ENCODE measurements at regions not wholly inside any gene's neighbourhood (a gene's known extent, or its start where the extent isn't known, plus 50 kb on each side); places are given as distances from the start of the nearest gene placed in this dataset.

DNA sequence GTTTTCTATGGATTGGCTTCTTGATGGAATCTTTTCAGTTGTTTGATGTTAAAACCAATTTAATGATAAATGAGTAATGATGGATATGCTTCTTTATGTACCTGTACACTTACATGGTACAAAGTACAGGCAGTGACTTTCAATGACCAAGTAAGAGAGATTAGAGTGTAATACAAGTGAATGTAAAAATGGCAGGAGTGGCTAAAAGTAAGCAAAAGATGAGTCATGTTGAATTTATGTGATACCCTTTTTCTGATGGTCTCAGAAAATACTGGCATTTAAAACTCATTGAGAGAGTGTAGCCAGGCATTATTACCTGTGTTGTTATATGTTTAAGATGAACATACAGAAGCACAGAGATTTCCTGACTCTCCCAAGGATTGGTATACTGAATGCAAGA is 97.1 kb downstream of the GPR85 start:
- TF ChIP-seq, protein P1, sequence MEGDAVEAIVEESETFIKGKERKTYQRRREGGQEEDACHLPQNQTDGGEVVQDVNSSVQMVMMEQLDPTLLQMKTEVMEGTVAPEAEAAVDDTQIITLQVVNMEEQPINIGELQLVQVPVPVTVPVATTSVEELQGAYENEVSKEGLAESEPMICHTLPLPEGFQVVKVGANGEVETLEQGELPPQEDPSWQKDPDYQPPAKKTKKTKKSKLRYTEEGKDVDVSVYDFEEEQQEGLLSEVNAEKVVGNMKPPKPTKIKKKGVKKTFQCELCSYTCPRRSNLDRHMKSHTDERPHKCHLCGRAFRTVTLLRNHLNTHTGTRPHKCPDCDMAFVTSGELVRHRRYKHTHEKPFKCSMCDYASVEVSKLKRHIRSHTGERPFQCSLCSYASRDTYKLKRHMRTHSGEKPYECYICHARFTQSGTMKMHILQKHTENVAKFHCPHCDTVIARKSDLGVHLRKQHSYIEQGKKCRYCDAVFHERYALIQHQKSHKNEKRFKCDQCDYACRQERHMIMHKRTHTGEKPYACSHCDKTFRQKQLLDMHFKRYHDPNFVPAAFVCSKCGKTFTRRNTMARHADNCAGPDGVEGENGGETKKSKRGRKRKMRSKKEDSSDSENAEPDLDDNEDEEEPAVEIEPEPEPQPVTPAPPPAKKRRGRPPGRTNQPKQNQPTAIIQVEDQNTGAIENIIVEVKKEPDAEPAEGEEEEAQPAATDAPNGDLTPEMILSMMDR (IDR thresholded peaks at IDR 0.05) = no peak
- no peak for TF ChIP-seq ZFX (IDR thresholded peaks at IDR 0.05; ENCODE audit: borderline replicate concordance)

Data from 22Rv1 (cell line).